Testis (tissue), 2 donors: ENCODE measurements at regions not wholly inside any gene's neighbourhood (a gene's known extent, or its start where the extent isn't known, plus 50 kb on each side); places are given as distances from the start of the nearest gene placed in this dataset.

Experiments used
- DNase-seq: peaks from one replicate; pipeline ENCODE4 v3.0.0-alpha.2; 2019
- H3K27ac ChIP-seq, 2 donors: fragments of 200-600 bp; sonication (generic); one replicate each; pipeline ENCODE4 v1.5.1; 2019
- H3K27me3 ChIP-seq: fragments of 200-600 bp; sonication (generic); one replicate; pipeline ENCODE4 v1.5.1; 2019
- H3K36me3 ChIP-seq: fragments of 200-600 bp; sonication (generic); one replicate; pipeline ENCODE4 v1.5.1; 2017; ENCODE audit warnings: low read depth; ENCODE audit errors: missing control alignments
- H3K4me1 ChIP-seq: fragments of 200-600 bp; sonication (generic); one replicate; pipeline ENCODE4 v1.5.1; 2019
- H3K4me3 ChIP-seq, 2 donors: fragments of 200-600 bp; sonication (generic); one replicate each; pipeline ENCODE4 v1.5.1; 2017 to 2019
- H3K9me3 ChIP-seq: fragments of 200-600 bp; sonication (generic); one replicate; pipeline ENCODE4 v1.5.1; 2017
- CTCF ChIP-seq, 3 experiments: fragments of 450-650 bp in 2 of 3; fragments of 200-600 bp in 1 of 3; sonication (generic) in 1 of 3; IDR thresholded peaks; one replicate each; pipeline ENCODE4 v1.5.1; 2016 to 2019; ENCODE audit warnings: antibody characterized with exemption in 3 of 3, mild to moderate bottlenecking in 2 of 3, moderate library complexity in 1 of 3
- POLR2A ChIP-seq: fragments of 450-650 bp; IDR thresholded peaks from one replicate; pipeline ENCODE4 v1.6.1; 2017; ENCODE audit warnings: antibody characterized with exemption, mild to moderate bottlenecking, moderate library complexity
- WGBS, 2 donors: methylation state at CpG; one replicate each; pipeline ENCODE4 v1.1.5; 2018; 5-methylcytosine and 5-hydroxymethylcytosine counted together
- intact Hi-C: fragments of 100-400 bp; cut with DNase I; formaldehyde crosslinking; loops from one replicate; pipeline ENCODE4 v1.15.1; 2023; ENCODE audit warnings: low total_unique reads

GRCh38 chr14:97578982-97579548, 781.9 kb downstream of the VRK1 start:
- intact Hi-C loops: no loop called here
- Histone ChIP-seq H3K4me3 (no peak overlapping the region), H3K36me3 (no peaks in the 10 kb centered on the region), H3K9me3 (no peaks in the 10 kb centered on the region), H3K27ac (no peak overlapping the region), H3K4me1 (no peaks in the 10 kb centered on the region), H3K27me3 (no peaks in the 10 kb centered on the region)
- TF ChIP-seq CTCF (IDR thresholded peaks at IDR 0.05) (no peak), POLR2A (no peak)
- no peak for DNase-seq

GRCh38 chr14:97581016-97581415, 783.8 kb downstream of the VRK1 start:
- DNase-seq: no peak
- H3K4me3 ChIP-seq: no peak overlapping the region
- intact Hi-C loops: no loop called here
- H3K27me3 ChIP-seq: no peaks in the 10 kb centered on the region
- TF ChIP-seq CTCF (IDR thresholded peaks at IDR 0.05) (no peak), POLR2A (no peak)
- H3K9me3 ChIP-seq: no peaks in the 10 kb centered on the region
- no peaks in the 10 kb centered on the region for H3K36me3 ChIP-seq
- H3K27ac ChIP-seq: no peak overlapping the region
- H3K4me1 ChIP-seq: no peaks in the 10 kb centered on the region
- 44 to 55% methylated on average over 4 of the region's 4 CpGs for WGBS, 2 donors

GRCh38 chr14:97582022-97582421, 784.8 kb downstream of the VRK1 start:
- Histone ChIP-seq H3K27ac (no peak overlapping the region), H3K9me3 (no peaks in the 10 kb centered on the region), H3K4me3 (no peak overlapping the region), H3K36me3 (no peaks in the 10 kb centered on the region), H3K4me1 (no peaks in the 10 kb centered on the region), H3K27me3 (no peaks in the 10 kb centered on the region)
- TF ChIP-seq CTCF (IDR thresholded peaks at IDR 0.05) (no peak), POLR2A (no peak)
- intact Hi-C loops: no loop called here
- no peak for DNase-seq
- WGBS, 2 donors: 68% methylated on average over 1 of the region's 1 CpG

- intact Hi-C loops: no loop called here
- WGBS, 2 donors: 64 to 70% methylated on average over 2 of the region's 2 CpGs
- peak in 1 of 3 experiments; percentile 14 for TF ChIP-seq CTCF (IDR thresholded peaks at IDR 0.05)
- no peak for TF ChIP-seq POLR2A
- peak; percentile 19 for DNase-seq
- H3K27ac ChIP-seq: no peak overlapping the region
- no peaks in the 10 kb centered on the region for H3K36me3 ChIP-seq
- H3K9me3 ChIP-seq: no peaks in the 10 kb centered on the region
- no peak overlapping the region for H3K4me3 ChIP-seq
- H3K27me3 ChIP-seq: no peaks in the 10 kb centered on the region
- no peaks in the 10 kb centered on the region for H3K4me1 ChIP-seq
Observed at GRCh38 chr14:97584528-97584927, 787.3 kb downstream of the VRK1 start.

GRCh38 chr14:97592341-97592980, 795.3 kb downstream of the VRK1 start:
- no peak for TF ChIP-seq CTCF (IDR thresholded peaks at IDR 0.05)
- no peak for TF ChIP-seq POLR2A
- no peaks in the 10 kb centered on the region for H3K36me3 ChIP-seq
- WGBS, 2 donors: 77% methylated on average over 5 of the region's 5 CpGs
- no peak for DNase-seq
- no peaks in the 10 kb centered on the region for H3K27me3 ChIP-seq
- no peak overlapping the region for H3K27ac ChIP-seq
- H3K4me1 ChIP-seq: no peaks in the 10 kb centered on the region
- intact Hi-C loops: no loop called here
- no peak overlapping the region for H3K4me3 ChIP-seq
- no peaks in the 10 kb centered on the region for H3K9me3 ChIP-seq
